ENCODE measurements at regions not wholly inside any gene's neighbourhood (a gene's known extent, or its start where the extent isn't known, plus 50 kb on each side); places are given as distances from the start of the nearest gene placed in this dataset.
"Not testable (repeated sequence)": the region's sequence is repeated elsewhere in the genome, so short reads cannot be mapped to it uniquely, and the experiment has no call there.

DNA sequence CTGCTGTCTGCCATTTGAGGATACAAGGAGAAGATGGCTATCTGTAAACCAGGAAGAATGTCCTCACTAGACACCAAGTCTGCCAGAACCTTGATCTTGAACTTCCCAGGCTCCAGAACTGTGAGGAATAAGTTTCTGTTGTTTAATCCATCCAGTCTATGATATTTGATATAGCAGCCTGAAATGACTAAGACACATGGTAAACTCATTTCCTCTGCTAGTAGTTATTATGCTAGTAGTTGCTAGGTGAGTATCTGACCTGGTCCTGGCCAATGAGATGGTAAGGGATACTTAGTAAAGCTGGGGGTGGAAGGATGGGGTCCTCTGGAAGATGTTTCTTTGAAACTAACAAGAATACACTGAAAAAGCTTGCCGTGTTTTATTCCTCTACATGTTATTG is 280.7 kb upstream of the ARHGEF26 start:
- DNase-seq (ENCODE audit: low spot score), result no peak

DNA sequence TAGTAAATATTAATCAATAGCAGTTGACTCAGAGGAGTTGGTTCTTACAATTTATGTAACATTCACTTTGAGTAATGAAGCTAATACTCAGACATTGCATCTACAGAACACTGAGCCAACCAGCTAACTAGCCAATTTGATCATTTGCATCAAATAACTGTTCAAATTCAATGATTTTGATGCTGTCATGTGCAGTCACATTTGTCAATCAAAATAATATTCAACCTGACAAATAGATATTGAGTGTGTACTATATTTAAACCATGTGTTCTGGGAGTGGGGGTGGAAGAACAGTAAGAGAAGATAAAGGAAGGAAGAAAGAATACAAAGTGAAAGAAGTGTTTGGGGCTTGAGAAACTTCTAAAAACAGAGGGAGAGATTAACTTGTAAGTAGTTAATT is 277.2 kb upstream of the ARHGEF26 start:
- no peak for DNase-seq (ENCODE audit: low spot score)

DNA sequence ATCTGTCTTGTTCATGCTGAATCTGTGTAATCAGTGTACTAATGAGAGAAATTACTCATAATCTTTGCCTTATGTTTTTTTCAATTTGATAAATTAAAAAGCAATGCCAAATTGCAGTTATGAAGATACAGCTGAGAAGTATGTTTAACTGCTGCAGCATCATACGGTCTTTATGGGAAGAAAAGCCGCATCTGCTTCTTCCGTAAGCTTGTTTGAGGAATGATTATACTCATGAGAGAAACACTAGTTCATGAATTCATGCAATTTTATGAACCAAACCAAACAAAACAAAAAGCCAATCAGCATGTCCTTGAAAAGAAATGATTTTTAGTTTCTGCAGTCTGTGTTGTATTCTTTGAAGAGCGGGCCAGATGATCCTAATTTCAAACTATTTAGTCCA is 275.9 kb upstream of the ARHGEF26 start:
- no peak for DNase-seq (ENCODE audit: low spot score)

DNA sequence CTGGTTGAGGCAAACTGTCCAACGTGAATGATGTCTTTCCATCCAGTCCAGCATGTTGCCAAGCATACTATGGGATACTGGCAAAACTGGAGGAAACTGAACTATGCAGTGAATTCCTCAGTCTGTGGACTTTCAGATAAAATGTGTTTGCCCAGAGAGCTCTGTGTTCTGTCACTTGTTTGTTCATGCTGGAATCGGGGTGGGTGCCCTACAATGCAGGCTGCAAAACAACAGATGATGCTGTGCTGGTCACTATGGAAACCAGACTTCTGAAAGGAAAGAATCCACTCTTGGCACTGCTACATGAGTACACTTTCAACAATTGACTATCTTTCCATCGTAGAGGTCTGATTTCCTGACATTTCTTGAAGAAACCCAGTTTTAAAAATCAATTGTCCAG is 272.5 kb upstream of the ARHGEF26 start:
- DNase-seq (ENCODE audit: low spot score), result no peak

DNA sequence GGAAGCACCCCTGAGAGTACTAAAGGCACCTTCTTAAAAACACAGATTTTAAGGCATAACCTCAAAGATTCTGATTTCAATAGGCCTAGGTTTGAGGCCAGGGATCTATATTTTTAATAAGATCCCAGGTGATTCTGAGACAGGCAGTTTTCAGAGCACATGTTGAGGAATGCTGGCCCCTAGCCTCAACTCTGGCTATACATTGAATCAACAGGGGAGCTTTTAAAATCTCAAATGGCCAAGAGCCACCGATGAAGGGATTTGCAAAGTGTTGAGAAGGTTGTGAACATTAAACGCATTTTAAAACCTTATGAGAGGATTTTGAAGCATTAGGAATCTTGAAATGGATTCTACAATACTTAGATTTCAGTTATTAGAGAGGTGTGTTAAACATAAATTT is 268.8 kb upstream of the ARHGEF26 start:
- no peak for DNase-seq (ENCODE audit: low spot score)

DNA sequence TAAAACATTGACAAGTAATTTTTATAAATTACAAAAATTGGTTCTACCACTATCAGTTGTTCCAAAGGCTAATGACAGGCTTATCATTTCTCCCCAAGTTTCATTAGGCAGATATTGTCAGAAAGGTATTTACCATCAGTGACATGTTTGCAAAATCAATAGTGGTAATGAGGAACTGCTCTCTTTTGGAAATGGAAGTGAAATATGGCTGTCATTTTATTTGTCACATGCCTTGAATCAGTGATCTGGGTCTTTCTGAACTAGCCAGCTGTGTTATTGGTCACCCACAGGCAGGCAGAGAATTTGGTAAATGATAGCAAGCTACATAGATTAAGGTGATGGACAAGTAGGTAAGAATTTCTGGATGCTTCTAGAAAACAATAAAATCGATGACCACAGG is 268.0 kb upstream of the ARHGEF26 start:
- DNase-seq (ENCODE audit: low spot score), result no peak

DNA sequence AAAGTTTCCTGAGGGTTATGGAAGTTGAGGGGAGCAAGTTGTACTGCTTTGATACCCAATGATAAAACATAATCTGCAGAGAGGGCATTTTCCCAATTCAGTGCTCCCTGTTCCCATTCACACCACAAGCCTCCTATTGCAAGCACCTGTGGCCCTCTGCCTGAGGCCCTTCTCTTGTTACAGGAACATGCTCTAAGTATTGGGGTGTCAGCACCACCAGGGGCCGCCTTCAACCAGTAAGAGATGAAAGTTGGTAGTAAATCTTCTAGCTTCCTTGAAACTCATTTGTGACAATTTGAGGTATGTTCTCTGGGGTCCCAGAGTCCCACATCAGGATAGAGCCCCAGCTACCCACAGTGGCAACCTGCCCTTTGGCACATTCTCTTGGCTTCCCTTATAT is 265.4 kb upstream of the ARHGEF26 start:
- no peak for DNase-seq (ENCODE audit: low spot score)

DNA sequence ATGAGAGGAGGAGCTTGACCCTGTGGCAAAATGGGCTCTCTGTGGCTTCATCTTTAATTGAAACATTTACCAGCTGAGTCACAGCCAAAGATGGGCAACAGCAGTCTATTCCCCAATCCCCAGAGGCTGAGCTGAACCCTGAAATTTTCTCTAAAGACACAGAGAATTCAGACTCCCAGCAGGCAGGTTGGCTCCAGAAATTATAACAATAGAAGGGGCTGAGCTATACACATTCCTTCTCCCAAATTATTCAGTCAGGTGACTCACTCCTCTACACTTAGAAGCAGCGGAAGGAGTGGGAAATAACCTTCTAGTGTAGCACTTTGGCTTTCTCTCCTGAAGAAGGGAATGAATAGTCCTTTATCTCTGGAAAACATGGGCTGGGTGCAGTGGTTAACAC is 264.3 kb upstream of the ARHGEF26 start:
- DNase-seq (ENCODE audit: low spot score), result no peak

DNA sequence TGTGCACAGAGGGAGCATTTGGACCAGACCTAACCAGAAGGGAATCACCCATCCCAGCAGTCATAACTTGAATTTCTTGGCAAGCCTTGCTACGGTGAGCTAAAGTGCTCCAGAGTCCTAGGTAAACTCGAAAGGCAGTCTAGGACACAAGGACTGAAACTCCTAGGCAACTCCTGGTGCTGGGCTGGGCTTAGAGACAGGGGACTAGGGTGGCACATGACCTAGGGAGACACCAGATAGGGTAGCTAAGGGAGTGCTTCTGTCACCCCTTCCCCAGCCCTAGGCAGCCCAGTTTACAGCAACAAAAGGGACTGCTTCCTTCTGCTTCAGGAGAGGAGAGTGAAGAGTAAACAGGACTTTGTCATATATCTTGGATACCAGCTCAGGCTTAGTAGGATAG is 256.4 kb upstream of the ARHGEF26 start:
- DNase-seq (ENCODE audit: low spot score), result no peak

DNA sequence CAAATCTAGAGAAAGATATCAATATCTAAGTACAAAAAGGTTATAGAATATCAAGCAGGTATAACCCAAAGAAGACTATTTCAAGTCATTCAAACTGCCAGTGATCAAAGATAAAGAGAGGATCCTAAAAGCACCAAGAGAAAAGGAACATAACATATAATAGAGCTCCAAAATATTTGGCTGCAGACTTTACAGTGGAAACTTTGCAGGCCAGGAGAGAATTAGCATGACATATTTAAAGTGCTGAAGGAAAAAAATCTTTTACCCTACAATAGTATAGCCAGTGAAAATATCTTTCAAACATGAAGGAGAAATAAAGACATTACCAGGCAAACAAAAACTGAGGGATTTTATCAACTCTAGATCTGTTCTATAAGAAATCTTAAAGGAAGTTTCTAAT is 254.3 kb upstream of the ARHGEF26 start:
- DNase-seq (ENCODE audit: low spot score), result no peak

DNA sequence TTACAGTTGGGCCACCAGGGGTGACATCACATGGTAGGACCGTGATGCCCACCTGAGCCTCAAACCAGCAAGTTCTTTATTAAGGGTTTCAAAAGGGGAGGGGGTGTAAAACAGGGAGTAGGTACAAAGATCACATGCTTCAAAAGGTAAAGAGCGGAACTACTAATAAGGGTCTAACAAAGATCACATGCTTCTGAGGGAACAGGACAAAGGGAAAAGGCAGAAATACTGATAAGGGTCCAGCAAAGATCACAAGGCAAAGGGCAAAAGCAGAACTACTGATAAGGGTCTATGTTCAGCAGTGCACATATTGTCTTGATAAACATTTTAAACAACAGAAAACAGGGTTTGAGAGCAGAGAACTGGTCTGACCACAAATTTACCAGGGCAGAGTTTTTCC is 246.8 kb upstream of the ARHGEF26 start:
- not testable (repeated sequence) for DNase-seq (ENCODE audit: low spot score)

DNA sequence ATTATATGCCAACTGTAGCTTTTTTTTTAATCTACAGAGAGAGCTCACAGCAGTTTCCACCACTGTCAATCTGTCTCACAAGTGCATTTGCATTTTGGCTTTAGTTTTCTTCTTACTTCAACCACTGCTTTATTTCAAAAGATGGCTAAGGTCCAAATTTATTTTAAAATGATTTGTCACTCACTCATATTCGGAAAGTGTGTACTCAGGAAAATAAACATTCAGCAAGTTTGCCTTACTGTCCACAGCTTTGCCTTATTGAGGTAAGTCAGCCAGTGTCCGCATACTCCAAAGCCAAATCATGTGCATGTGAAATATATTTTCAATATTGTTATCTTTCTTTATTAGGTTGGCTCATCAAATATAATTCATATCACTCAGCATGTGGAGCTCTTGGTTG is 240.7 kb upstream of the ARHGEF26 start:
- DNase-seq (ENCODE audit: low spot score), result no peak

DNA sequence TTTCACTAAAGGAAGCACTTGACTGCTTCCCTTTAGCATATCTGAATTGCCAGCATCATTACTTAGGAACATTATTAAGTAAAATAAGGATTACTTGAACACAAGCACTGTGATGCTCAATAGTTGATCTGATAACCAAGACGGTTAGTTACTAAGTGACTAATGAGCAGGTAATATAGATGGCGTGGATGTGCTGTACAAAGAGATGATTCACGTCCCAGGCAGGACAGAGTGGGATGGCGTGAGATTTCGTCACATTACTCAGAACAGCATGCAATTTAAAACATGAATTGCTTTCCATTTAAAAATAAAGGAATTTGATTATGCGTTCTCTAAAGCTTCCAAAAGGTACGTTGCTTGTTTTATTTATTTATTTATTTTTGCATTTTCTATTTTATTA is 240.0 kb upstream of the ARHGEF26 start:
- no peak for DNase-seq (ENCODE audit: low spot score)

DNA sequence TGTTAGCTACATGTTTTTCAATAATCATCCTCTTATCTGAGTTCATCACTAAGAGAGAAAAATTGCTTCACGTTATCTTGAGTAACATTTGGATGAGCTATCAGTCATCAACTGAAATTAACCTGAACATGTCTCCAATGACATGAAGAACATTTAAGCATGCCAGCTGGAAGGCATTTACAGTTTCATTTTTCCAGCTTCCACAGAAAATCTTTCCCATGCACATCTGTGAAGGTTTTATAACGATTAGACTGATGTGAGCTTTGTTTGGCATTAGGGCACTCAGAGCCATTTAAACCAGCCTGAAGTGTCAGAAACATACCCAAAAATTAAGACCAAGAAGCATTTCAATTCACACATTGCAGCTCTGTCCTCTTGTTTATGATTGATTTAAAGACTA is 235.8 kb upstream of the ARHGEF26 start:
- no peak for DNase-seq (ENCODE audit: low spot score)

DNA sequence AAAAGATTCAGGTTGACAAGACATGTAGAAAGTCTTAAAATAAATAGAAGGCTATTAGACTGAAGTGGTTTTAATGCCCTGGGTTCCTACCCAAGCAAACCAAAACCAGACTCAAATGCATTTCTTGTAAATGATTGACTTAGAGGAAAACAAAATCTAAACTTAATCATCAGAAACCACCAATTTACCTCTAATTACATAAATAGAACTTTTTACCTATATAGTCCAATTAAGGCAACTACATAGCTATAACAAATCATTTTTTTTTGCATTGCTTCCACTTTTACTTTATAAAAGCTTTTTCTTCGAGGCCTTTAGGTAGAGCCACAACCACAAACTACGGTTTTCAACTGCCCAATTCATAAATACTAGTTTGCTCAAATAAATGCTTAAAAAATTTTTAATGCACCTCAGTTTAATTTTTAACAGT is 231.3 kb upstream of the ARHGEF26 start:
- DNase-seq (ENCODE audit: low spot score), result no peak

DNA sequence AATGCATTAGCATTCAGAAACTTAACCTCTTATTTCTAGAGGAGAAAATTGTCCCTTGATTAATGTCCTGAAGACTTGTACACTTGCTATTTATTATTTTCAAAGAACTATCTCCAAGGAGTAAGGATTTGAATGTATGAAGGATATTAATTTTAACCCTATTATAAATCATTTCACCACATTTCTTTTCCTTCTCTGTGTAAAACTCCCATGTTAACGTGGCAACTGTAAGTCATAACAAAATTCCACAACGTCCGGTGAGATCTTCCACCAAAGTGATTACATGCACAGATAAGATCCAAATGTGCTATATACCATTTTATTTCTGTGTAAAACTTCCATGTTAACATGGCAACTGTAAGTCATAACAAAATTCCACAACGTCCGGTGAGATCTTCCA is 229.1 kb upstream of the ARHGEF26 start:
- no peak for DNase-seq (ENCODE audit: low spot score)

DNA sequence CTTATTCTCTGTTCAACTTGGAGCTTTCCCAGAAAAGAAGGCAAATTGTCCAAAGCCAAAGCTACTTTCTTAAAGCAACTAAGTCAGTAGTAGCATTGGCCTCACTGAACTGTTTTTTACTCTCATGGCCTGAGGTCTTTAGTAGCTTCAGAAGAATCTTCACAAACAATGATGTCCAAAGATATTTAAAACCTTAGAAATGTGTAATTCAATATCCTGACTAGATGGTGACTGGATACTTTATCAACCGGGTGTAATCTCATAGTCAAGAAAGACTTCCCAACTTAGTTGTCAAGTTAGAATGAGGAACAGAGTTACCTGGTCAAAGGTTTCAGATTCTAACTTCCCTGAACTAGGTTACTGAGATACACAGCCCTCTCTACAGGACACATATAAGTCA is 226.3 kb upstream of the ARHGEF26 start:
- DNase-seq (ENCODE audit: low spot score), result no peak

DNA sequence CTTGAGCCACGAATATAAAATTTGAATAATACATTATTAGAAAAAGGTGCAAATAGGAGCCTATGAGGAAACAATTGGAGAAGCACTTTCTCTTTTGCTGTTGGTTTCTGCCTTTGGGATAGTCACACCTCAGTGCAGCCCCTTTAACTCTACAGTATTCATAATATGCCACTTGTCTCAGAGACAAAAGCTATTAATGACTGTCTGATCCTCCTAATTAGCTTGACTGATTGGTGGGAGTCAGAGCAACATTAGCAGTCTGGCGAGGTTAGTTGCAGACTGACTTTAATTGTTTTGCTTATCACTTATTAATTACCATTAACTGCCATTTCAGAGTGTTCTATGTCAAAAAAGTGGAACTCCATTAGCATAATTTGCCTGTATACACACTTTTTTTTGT is 225.0 kb upstream of the ARHGEF26 start:
- no peak for DNase-seq (ENCODE audit: low spot score)

DNA sequence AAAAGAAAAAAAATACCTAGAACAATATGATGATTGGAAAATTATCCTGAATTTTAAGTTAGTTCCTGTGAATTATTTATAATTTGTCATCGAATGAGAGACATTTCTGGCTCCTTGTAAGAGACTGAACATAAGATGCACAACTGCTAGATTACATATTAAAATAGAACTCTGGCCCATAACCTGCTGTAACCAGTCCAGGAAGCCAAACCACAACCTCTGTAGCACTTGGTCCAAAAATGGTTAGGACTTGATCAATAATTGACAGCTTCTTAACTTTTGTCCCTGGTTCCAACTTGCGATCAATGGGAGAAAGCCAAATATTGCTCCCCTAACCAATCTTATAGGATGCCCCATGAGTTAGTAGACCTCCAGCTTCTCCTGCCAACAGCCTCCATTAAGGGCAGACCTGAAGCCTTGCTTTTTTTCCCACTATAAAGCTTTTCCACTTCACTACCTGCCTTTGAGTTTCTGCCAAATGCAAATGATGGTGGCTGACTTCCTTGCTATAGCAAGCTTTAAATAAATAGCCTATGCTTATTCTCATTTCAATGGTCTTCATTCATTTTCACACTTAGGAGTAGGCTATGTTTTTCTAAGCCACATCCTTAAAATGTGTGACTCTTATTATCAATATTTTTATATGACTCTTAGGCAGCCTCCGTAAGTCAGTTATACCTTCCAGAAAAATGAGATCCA is 224.0 kb upstream of the ARHGEF26 start:
- no peak for DNase-seq (ENCODE audit: low spot score)

DNA sequence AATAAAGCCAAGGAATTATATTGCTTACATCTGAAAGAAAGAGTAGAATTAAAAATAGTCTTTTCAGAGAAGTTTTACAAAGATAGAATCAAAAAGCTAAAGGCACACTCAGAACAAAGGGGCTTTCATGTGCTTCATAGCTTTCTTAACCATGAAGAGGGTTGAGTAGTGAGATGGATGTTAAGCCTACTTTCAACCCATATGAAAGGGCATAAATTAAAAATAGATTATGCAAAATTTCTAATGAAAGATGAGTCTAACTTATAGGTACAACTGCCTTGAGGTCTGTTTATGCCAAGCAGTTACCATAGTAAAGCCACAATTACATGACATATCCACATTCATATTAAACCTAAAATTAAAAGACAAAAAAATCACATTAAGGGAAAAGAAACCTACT is 223.3 kb upstream of the ARHGEF26 start:
- DNase-seq (ENCODE audit: low spot score), result no peak

DNA sequence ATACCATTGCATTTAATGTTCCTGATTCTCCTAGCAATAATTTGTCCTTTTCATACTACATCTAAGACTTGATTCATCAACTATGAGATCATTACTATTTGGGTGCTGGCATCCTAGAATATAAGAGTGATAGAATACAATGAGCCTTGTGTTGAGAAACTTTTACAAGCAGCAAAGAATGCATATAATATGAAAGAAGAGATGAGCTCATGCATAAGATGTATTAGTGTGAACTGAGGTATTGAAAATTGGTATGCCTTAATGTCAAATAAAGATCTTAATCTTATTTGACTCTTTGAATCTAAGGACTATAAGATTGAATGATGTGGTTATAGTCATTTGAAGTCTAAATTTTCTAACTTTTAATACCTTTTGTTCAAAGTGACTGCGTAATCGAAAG is 220.0 kb upstream of the ARHGEF26 start:
- DNase-seq (ENCODE audit: low spot score), result no peak

DNA sequence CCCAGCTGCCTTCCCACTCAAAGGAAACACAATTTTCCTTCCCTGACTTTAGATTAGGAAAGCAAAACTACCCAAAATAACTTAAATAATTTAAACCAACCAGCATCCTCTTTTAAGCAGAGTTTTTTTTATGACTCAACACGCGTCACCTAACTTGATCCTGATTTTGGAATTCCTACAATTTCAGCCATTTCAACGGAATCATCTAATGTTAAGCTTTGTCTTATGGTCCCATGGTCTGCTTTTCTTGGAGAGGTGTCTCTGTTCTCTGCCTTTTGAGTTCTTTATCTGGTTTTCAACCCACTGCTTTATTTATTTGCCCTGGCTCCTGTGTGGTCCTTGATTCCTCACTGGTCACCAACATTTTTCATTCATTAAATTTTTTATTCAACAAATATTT is 219.2 kb upstream of the ARHGEF26 start:
- no peak for DNase-seq (ENCODE audit: low spot score)

DNA sequence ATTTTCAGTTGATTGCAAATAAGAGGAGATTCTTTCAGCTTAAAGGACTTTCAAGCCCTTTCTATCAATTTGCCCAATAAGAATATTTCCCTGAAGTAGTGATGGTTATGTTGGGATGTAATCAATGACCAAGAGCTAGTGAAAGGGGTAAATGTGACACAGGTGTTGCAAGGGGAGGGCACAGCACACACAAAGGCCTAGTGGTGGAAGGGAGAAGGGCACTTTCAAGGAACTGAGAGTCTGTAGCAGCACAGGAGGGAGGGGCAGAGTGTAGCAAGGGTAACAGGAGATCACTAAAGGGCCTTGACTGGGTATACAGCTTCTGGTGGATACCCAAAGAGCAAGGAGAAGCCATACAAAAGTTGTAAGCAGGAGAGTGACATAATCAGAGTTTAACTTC is 217.8 kb upstream of the ARHGEF26 start:
- DNase-seq (ENCODE audit: low spot score), result no peak

DNA sequence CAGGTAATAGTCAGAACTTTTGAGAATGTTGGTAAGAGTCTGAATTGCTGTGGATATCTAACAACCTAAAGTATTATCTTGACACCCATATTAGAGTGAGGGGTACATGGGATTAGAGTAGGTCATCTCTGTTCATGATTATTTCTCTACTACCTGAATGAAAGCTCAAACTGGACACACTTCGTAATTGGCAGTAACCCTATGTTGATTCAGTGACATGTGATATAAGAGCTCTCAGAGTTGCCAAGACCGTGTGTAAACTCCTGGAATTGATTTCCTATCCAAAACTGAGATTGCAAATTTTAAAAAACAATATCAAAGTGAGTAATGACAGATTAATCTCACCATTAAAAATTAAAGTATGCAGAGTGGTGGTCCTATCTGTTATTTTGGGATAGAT is 214.8 kb upstream of the ARHGEF26 start:
- DNase-seq (ENCODE audit: low spot score), result no peak

DNA sequence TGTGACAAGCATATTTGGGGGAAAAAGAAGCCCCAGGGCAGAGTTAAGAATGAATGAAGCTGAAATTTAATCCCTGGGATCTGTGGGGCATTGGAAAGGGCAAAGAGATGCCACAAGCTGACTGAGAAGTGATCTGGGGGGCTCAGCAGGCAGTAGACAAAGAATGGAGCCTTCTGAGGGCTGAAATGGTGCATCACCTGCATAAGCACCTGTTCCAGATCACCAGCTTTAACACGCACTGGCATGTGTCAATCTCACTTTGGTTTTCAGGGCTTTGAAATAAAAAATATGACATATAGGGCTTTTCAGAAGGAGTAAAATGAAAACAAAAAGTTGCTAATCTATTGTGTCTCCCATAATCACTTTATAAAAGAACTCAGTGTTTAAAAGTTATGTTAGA is 210.8 kb upstream of the ARHGEF26 start:
- DNase-seq (ENCODE audit: low spot score), result no peak
